Tibial nerve (tissue), 4 donors: ENCODE measurements at regions not wholly inside any gene's neighbourhood (a gene's known extent, or its start where the extent isn't known, plus 50 kb on each side); places are given as distances from the start of the nearest gene placed in this dataset.

Source experiments
- DNase-seq, 2 donors: peaks; one replicate each; pipeline ENCODE4 v3.0.0-alpha.2; 2019; ENCODE audit warnings: low spot score in 2 of 2
- H3K27ac ChIP-seq, 4 donors: fragments of 200-600 bp; sonication (generic) in 3 of 4; one replicate each; pipeline ENCODE4 v1.5.1; 2017 to 2019; ENCODE audit warnings: mild to moderate bottlenecking in 1 of 4
- H3K27me3 ChIP-seq, 2 donors: fragments of 200-600 bp; sonication (generic) in 1 of 2; one replicate each; pipeline versions ENCODE4 v1.5.1 to v1.6.0; 2017 to 2019
- H3K36me3 ChIP-seq, 3 donors: fragments of 200-600 bp; sonication (generic); one replicate each; pipeline ENCODE4 v1.5.1; 2018 to 2019
- H3K4me1 ChIP-seq, 4 donors: fragments of 200-600 bp; sonication (generic) in 3 of 4; one replicate each; pipeline ENCODE4 v1.5.1; 2017 to 2019
- H3K4me3 ChIP-seq, 4 donors: fragments of 200-600 bp; sonication (generic) in 3 of 4; one replicate each; pipeline ENCODE4 v1.5.1; 2017 to 2019; ENCODE audit warnings: mild to moderate bottlenecking in 1 of 4, moderate library complexity in 1 of 4
- H3K9me3 ChIP-seq, 4 donors: fragments of 200-600 bp; sonication (generic) in 3 of 4; one replicate each; pipeline ENCODE4 v1.5.1; 2017 to 2019
- CTCF ChIP-seq, 5 experiments: fragments of 200-600 bp in 3 of 5; fragments of 450-650 bp in 2 of 5; sonication (generic) in 3 of 5; IDR thresholded peaks; one replicate each; pipeline ENCODE4 v1.5.1; 2016 to 2019; ENCODE audit warnings: antibody characterized with exemption in 5 of 5, mild to moderate bottlenecking in 3 of 5, moderate library complexity in 2 of 5
- EP300 ChIP-seq, 2 donors: sonication (generic); formaldehyde crosslinking; IDR thresholded peaks; one replicate each; pipeline ENCODE4 v1.6.1; 2017; ENCODE audit warnings: antibody characterized with exemption in 2 of 2, mild to moderate bottlenecking in 1 of 2
- POLR2A ChIP-seq, 2 donors: fragments of 450-650 bp; IDR thresholded peaks; one replicate each; pipeline ENCODE4 v1.6.1; 2017; ENCODE audit warnings: antibody characterized with exemption in 2 of 2, mild to moderate bottlenecking in 2 of 2, moderate library complexity in 2 of 2
- WGBS, 2 donors: methylation state at CpG; one replicate each; pipeline ENCODE4 v1.1.5; 2018; 5-methylcytosine and 5-hydroxymethylcytosine counted together

DNA sequence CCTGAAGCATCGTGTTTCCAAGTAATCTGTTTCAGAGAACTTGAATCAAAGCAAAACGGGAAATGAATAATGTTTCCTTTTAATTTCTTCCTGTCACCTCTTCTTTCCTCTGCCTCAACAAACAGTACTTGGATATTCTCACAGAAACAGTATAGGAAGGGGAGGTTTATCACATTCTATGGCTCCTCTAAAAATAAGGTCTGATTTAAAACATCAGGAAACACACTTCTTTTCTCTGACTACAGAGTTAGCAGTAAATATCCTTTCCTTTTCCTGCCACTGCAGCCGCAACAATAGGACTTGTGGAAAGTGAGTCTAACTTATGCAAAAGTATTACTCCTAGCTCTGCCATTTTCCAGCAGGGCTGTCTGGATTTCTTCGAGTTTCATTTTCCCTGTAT, 62.3 kb downstream of the CH25H start:
- no peaks in the 10 kb centered on the region for H3K36me3 ChIP-seq
- WGBS, 2 donors: 66 to 73% methylated on average over 4 of the region's 4 CpGs
- no peak for DNase-seq
- no peaks in the 10 kb centered on the region for H3K9me3 ChIP-seq
- H3K4me1 ChIP-seq: no peaks in the 10 kb centered on the region
- H3K27ac ChIP-seq: no peak overlapping the region
- H3K4me3 ChIP-seq: no peak overlapping the region
- TF ChIP-seq POLR2A (IDR thresholded peaks at IDR 0.05): no peak
- TF ChIP-seq EP300 (IDR thresholded peaks at IDR 0.05): no peak
- TF ChIP-seq CTCF (IDR thresholded peaks at IDR 0.05): no peak
- no peaks in the 10 kb centered on the region for H3K27me3 ChIP-seq

DNA sequence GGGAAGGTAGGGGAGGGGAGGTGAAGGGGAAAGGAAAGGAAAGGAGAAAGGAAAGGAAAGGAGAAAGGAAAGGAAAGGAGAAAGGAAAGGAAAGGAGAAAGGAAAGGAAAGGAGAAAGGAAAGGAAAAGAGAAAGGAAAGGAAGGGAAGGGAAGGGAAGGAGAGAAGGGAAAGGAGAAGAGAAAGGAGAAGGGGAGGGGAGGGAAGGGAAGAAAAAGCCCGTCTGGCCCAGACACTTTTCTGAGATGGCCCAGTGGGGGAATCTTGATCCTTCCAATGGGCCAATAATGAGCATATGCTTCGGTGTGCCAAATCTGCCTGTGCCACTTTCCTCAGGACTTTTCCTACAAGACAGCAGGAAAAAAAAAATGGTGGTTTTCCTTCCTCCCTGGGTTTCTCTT, 64.5 kb downstream of the CH25H start:
- Histone ChIP-seq H3K4me3 (no peak overlapping the region), H3K36me3 (no peaks in the 10 kb centered on the region), H3K9me3 (no peaks in the 10 kb centered on the region), H3K27me3 (no peaks in the 10 kb centered on the region), H3K4me1 (no peaks in the 10 kb centered on the region), H3K27ac (no peak overlapping the region)
- DNase-seq: no peak
- 72 to 75% methylated on average over 2 of the region's 2 CpGs for WGBS, 2 donors
- TF ChIP-seq EP300 (IDR thresholded peaks at IDR 0.05) (no peak), POLR2A (IDR thresholded peaks at IDR 0.05) (no peak), CTCF (IDR thresholded peaks at IDR 0.05) (no peak)

- Histone ChIP-seq H3K27ac (no peak overlapping the region), H3K27me3 (no peaks in the 10 kb centered on the region), H3K36me3 (no peaks in the 10 kb centered on the region), H3K4me3 (no peak overlapping the region), H3K4me1 (no peaks in the 10 kb centered on the region), H3K9me3 (no peaks in the 10 kb centered on the region)
- WGBS, 2 donors: 77 to 85% methylated on average over 1 of the region's 1 CpG
- no peak for TF ChIP-seq CTCF (IDR thresholded peaks at IDR 0.05)
- TF ChIP-seq POLR2A (IDR thresholded peaks at IDR 0.05): no peak
- TF ChIP-seq EP300 (IDR thresholded peaks at IDR 0.05): no peak
- DNase-seq: no peak
Observed at GRCh38 chr10:89138755-89139490, 68.2 kb downstream of the CH25H start.

DNA sequence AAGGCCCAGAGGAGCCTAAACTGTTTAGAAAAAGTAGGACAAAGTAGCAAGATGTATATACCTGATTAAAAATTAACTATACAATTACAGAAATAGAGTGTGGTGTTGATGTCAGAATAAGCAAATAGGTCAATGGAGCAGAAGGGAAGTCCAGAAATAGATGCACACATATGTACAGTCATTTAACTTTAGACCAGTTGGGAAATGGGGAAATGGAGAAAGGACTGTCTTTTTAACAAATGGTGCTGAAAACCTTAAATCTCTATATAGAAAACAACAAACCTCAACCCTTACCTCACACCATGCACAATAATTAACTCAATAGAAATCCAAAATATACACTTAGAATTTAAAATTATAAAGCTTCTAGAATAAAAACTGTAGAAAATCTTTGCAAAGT, 72.2 kb downstream of the CH25H start:
- DNase-seq: no peak
- Histone ChIP-seq H3K27ac (no peak overlapping the region), H3K4me3 (no peak overlapping the region), H3K4me1 (no peaks in the 10 kb centered on the region), H3K9me3 (no peaks in the 10 kb centered on the region), H3K36me3 (no peaks in the 10 kb centered on the region), H3K27me3 (no peaks in the 10 kb centered on the region)
- TF ChIP-seq POLR2A (IDR thresholded peaks at IDR 0.05): no peak
- TF ChIP-seq CTCF (IDR thresholded peaks at IDR 0.05): no peak
- no peak for TF ChIP-seq EP300 (IDR thresholded peaks at IDR 0.05)

GRCh38 chr10:89129911-89130310, 77.2 kb downstream of the CH25H start:
- no peaks in the 10 kb centered on the region for H3K4me1 ChIP-seq
- H3K27me3 ChIP-seq: no peaks in the 10 kb centered on the region
- H3K9me3 ChIP-seq: no peaks in the 10 kb centered on the region
- TF ChIP-seq CTCF (IDR thresholded peaks at IDR 0.05) (no peak), EP300 (IDR thresholded peaks at IDR 0.05) (peak; percentile 33 to 81), POLR2A (IDR thresholded peaks at IDR 0.05) (no peak)
- no peak overlapping the region for H3K27ac ChIP-seq
- H3K36me3 ChIP-seq: no peaks in the 10 kb centered on the region
- DNase-seq: peak in 1 of 2 donors; percentile 57
- WGBS, 2 donors: 80 to 85% methylated on average over 4 of the region's 4 CpGs
- no peak overlapping the region for H3K4me3 ChIP-seq
